T-cell (primary cell): ENCODE measurements at regions not wholly inside any gene's neighbourhood (a gene's known extent, or its start where the extent isn't known, plus 50 kb on each side); places are given as distances from the start of the nearest gene placed in this dataset.
A peak's percentile ranks its signal among the peaks of the same experiment; 100 is the strongest.

Experiments used
- ATAC-seq, 4 experiments: fragments of 200-7000 bp in 3 of 4; fragments of 150-1000 bp in 1 of 4; cut with Tn5 transposase; replicated peaks in 1 of 4; 1 replicate in 3 of 4; 2 replicates in 1 of 4; pipeline ENCODE4 v1.10.0; 2021; ENCODE audit warnings: moderate library complexity in 3 of 4, mild to moderate bottlenecking in 2 of 4, moderate number of reproducible peaks in 1 of 4
- CTCF ChIA-PET, 2 donors: fragments of 300-600 bp; sonication (Branson Sonifier 250); formaldehyde crosslinking; loops; one replicate each; lab custom pipeline; 2022; ENCODE audit warnings: antibody characterized with exemption in 2 of 2; lab: Charles Lee
- POLR2A ChIA-PET, 2 donors: fragments of 300-600 bp; sonication (Branson Sonifier 250); formaldehyde crosslinking; loops; one replicate each; lab custom pipeline; 2022; ENCODE audit warnings: antibody characterized with exemption in 2 of 2; lab: Charles Lee
- DNase-seq, 35 experiments: peaks; one replicate each; pipeline versions ENCODE4 v3.0.0 to v3.0.0-alpha.2; 2013 to 2023
- H3K27ac ChIP-seq: one replicate; pipeline ENCODE4 v1.5.1; 2013; ENCODE audit warnings: low read length
- H3K27me3 ChIP-seq, 2 experiments: replicated peaks in 1 of 2; 1 replicate in 1 of 2; 2 replicates in 1 of 2; pipeline versions ENCODE4 v1.6.1 to v1.7.0; 2013; ENCODE audit warnings: low read length in 1 of 2, mixed read lengths in 1 of 2; ENCODE audit not compliant: control insufficient read depth in 2 of 2, insufficient read depth in 2 of 2; ENCODE audit errors: extremely low read depth in 1 of 2
- H3K36me3 ChIP-seq, 2 donors: 1 replicate in 1 of 2; 2 replicates in 1 of 2; pipeline versions ENCODE4 v1.6.1 to v1.7.0; 2013; ENCODE audit warnings: low read length in 1 of 2; ENCODE audit not compliant: control insufficient read depth in 2 of 2, insufficient read depth in 1 of 2; ENCODE audit errors: extremely low read depth in 1 of 2
- H3K4me1 ChIP-seq, 2 experiments: 1 replicate in 1 of 2; 2 replicates in 1 of 2; pipeline versions ENCODE4 v1.6.1 to v1.7.0; 2013; ENCODE audit warnings: low read length in 2 of 2, mixed read lengths in 1 of 2; ENCODE audit not compliant: insufficient read depth in 2 of 2, control insufficient read depth in 1 of 2; ENCODE audit errors: extremely low read depth in 1 of 2
- H3K4me3 ChIP-seq, 2 donors: 1 replicate in 1 of 2; 2 replicates in 1 of 2; pipeline versions ENCODE4 v1.5.1 to v1.7.0; 2013; ENCODE audit warnings: mild to moderate bottlenecking in 2 of 2, low read length in 1 of 2, moderate library complexity in 1 of 2; ENCODE audit not compliant: control insufficient read depth in 1 of 2; ENCODE audit errors: extremely low read depth in 1 of 2
- H3K9me3 ChIP-seq: 2 replicates; pipeline ENCODE4 v1.7.0; 2013
- H3K27ac Mint-ChIP-seq, 2 donors: one replicate each; pipeline ENCODE4 v1.8.0; 2020 to 2021; ENCODE audit warnings: mild to moderate bottlenecking in 2 of 2, mixed read lengths in 2 of 2
- H3K27me3 Mint-ChIP-seq, 2 donors: one replicate each; pipeline ENCODE4 v1.8.0; 2021 to 2022; ENCODE audit warnings: mixed read lengths in 2 of 2
- H3K36me3 Mint-ChIP-seq: one replicate; pipeline ENCODE4 v1.8.0; 2021; ENCODE audit warnings: mixed read lengths
- H3K4me1 Mint-ChIP-seq, 3 donors: one replicate each; pipeline ENCODE4 v1.8.0; 2020 to 2022; ENCODE audit warnings: mixed read lengths in 3 of 3, mild to moderate bottlenecking in 1 of 3
- H3K4me3 Mint-ChIP-seq, 3 donors: one replicate each; pipeline ENCODE4 v1.8.0; 2020 to 2022; ENCODE audit warnings: mild to moderate bottlenecking in 3 of 3, mixed read lengths in 3 of 3, moderate library complexity in 3 of 3
- H3K9me3 Mint-ChIP-seq, 3 donors: one replicate each; pipeline ENCODE4 v1.8.0; 2020 to 2022; ENCODE audit warnings: mixed read lengths in 3 of 3
- WGBS: methylation state at CpG from one replicate; pipeline ENCODE4 v1.1.5; 2013; ENCODE audit warnings: missing lambda C conversion rate; ENCODE audit not compliant: insufficient coverage; 5-methylcytosine and 5-hydroxymethylcytosine counted together

GRCh38 chr2:62410015-62410453 is 96.0 kb downstream of the TMEM17 start:
- Mint-ChIP-seq H3K9me3 (no peaks in the 10 kb centered on the region), H3K36me3 (no peaks in the 10 kb centered on the region), H3K27me3 (no peaks in the 10 kb centered on the region), H3K4me1 (peaks cover 0 to 11% (median 3%) of the 10 kb centered on the region in 3 donors), H3K4me3 (no peak overlapping the region), H3K27ac (no peak overlapping the region)
- WGBS = 95% methylated on average over 3 of the region's 9 CpGs
- no peaks in the 10 kb centered on the region for H3K36me3 ChIP-seq
- no peak for ATAC-seq
- H3K27ac ChIP-seq = no peak overlapping the region
- POLR2A ChIA-PET = no interaction called here
- H3K4me3 ChIP-seq = no peak overlapping the region
- H3K27me3 ChIP-seq = no peaks in the 10 kb centered on the region
- peaks cover 0 to 9% of the 10 kb centered on the region in 2 experiments for H3K4me1 ChIP-seq
- H3K9me3 ChIP-seq = no peaks in the 10 kb centered on the region
- peak in 1 of 35 experiments; percentile 11 for DNase-seq
- CTCF ChIA-PET = interaction anchor here in 1 of 2 donors (0.6 to 2.7 kb wide), 4 partner anchors 213 to 491 kb away, joined by 3 to 10 read pairs (median 5); no protein-coding TSS in a partner anchor

- ChIA-PET CTCF (no interaction called here), POLR2A (interaction anchor here in 1 of 2 donors (0.5 kb wide), 1 partner anchor 476 kb away, joined by 4 read pairs; no protein-coding TSS in a partner anchor)
- no peak overlapping the region for H3K4me3 Mint-ChIP-seq
- no peaks in the 10 kb centered on the region for H3K27me3 Mint-ChIP-seq
- Histone ChIP-seq H3K27me3 (no peaks in the 10 kb centered on the region), H3K27ac (no peak overlapping the region), H3K4me1 (peaks cover 0 to 9% of the 10 kb centered on the region in 2 experiments), H3K9me3 (no peaks in the 10 kb centered on the region), H3K36me3 (no peaks in the 10 kb centered on the region), H3K4me3 (no peak overlapping the region)
- no peak for DNase-seq
- peaks cover 0 to 11% (median 3%) of the 10 kb centered on the region in 3 donors for H3K4me1 Mint-ChIP-seq
- H3K36me3 Mint-ChIP-seq = no peaks in the 10 kb centered on the region
- H3K9me3 Mint-ChIP-seq = no peaks in the 10 kb centered on the region
- WGBS = no CpG with 5 or more reads among the region's 2 CpGs
- ATAC-seq = no peak
- no peak overlapping the region for H3K27ac Mint-ChIP-seq
Measured at GRCh38 chr2:62409442-62409841, 96.6 kb downstream of the TMEM17 start.

- ChIA-PET POLR2A (no interaction called here), CTCF (interaction anchor here (0.6 to 0.7 kb wide), 4 partner anchors 27 to 490 kb away, joined by 3 to 5 read pairs (median 4); no protein-coding TSS in a partner anchor)
- Histone ChIP-seq H3K9me3 (no peaks in the 10 kb centered on the region), H3K4me3 (no peak overlapping the region), H3K27ac (no peak overlapping the region), H3K36me3 (no peaks in the 10 kb centered on the region), H3K27me3 (no peaks in the 10 kb centered on the region), H3K4me1 (peaks cover 0 to 9% of the 10 kb centered on the region in 2 experiments)
- no peak overlapping the region for H3K27ac Mint-ChIP-seq
- H3K9me3 Mint-ChIP-seq = no peaks in the 10 kb centered on the region
- no peak for ATAC-seq
- no peaks in the 10 kb centered on the region for H3K36me3 Mint-ChIP-seq
- no peaks in the 10 kb centered on the region for H3K27me3 Mint-ChIP-seq
- WGBS = 91% methylated on average over 6 of the region's 10 CpGs
- H3K4me1 Mint-ChIP-seq = peaks cover 0 to 11% (median 3%) of the 10 kb centered on the region in 3 donors
- no peak overlapping the region for H3K4me3 Mint-ChIP-seq
- DNase-seq = no peak
Measured at GRCh38 chr2:62408241-62408677, 97.7 kb downstream of the TMEM17 start.

- CTCF ChIA-PET = interaction anchor here (0.6 to 0.7 kb wide), 5 partner anchors 28 to 489 kb away, joined by 3 to 5 read pairs (median 4); no protein-coding TSS in a partner anchor
Measured at GRCh38 chr2:62407838-62408237, 98.2 kb downstream of the TMEM17 start.

GRCh38 chr2:62407401-62407800 is 98.6 kb downstream of the TMEM17 start:
- CTCF ChIA-PET = interaction anchor here in 1 of 2 donors (0.6 kb wide), 3 partner anchors 28 to 207 kb away, joined by 3 to 5 read pairs (median 4); no protein-coding TSS in a partner anchor
- H3K27me3 Mint-ChIP-seq = no peaks in the 10 kb centered on the region
- no peak overlapping the region for H3K4me3 ChIP-seq
- peaks cover 0 to 9% of the 10 kb centered on the region in 2 experiments for H3K4me1 ChIP-seq
- no peaks in the 10 kb centered on the region for H3K27me3 ChIP-seq
- no peak overlapping the region for H3K4me3 Mint-ChIP-seq
- H3K27ac ChIP-seq = no peak overlapping the region
- H3K27ac Mint-ChIP-seq = no peak overlapping the region
- no peaks in the 10 kb centered on the region for H3K9me3 Mint-ChIP-seq
- ATAC-seq = no peak
- POLR2A ChIA-PET = interaction anchor here in 1 of 2 donors (0.6 kb wide), 1 partner anchor 18 kb away, joined by 7 read pairs; no protein-coding TSS in a partner anchor
- DNase-seq = no peak
- H3K4me1 Mint-ChIP-seq = peaks cover 0 to 8% (median 3%) of the 10 kb centered on the region in 3 donors
- H3K36me3 Mint-ChIP-seq = no peaks in the 10 kb centered on the region
- WGBS = 100% methylated on average over 3 of the region's 7 CpGs
- no peaks in the 10 kb centered on the region for H3K9me3 ChIP-seq
- no peaks in the 10 kb centered on the region for H3K36me3 ChIP-seq

More at GRCh38 chr2:62407838-62408237, 98.2 kb downstream of the TMEM17 start:
- Histone ChIP-seq H3K27me3 (no peaks in the 10 kb centered on the region), H3K27ac (no peak overlapping the region), H3K36me3 (no peaks in the 10 kb centered on the region), H3K4me1 (peaks cover 0 to 9% of the 10 kb centered on the region in 2 experiments), H3K9me3 (no peaks in the 10 kb centered on the region), H3K4me3 (no peak overlapping the region)
- Mint-ChIP-seq H3K27ac (no peak overlapping the region), H3K27me3 (no peaks in the 10 kb centered on the region), H3K36me3 (no peaks in the 10 kb centered on the region), H3K9me3 (no peaks in the 10 kb centered on the region), H3K4me3 (no peak overlapping the region), H3K4me1 (peaks cover 0 to 11% (median 3%) of the 10 kb centered on the region in 3 donors)
- WGBS = 88% methylated on average over 3 of the region's 6 CpGs
- no peak for ATAC-seq
- no peak for DNase-seq
- POLR2A ChIA-PET = no interaction called here

- no peak overlapping the region for H3K4me3 Mint-ChIP-seq
- no peaks in the 10 kb centered on the region for H3K27me3 Mint-ChIP-seq
- H3K27ac Mint-ChIP-seq = no peak overlapping the region
- Histone ChIP-seq H3K9me3 (no peaks in the 10 kb centered on the region), H3K4me3 (no peak overlapping the region), H3K4me1 (peaks cover 0 to 5% of the 10 kb centered on the region in 2 experiments), H3K36me3 (no peaks in the 10 kb centered on the region), H3K27ac (no peak overlapping the region), H3K27me3 (no peaks in the 10 kb centered on the region)
- POLR2A ChIA-PET = interaction anchor here in 1 of 2 donors (0.6 kb wide), 1 partner anchor 18 kb away, joined by 7 read pairs; no protein-coding TSS in a partner anchor
- peaks cover 0 to 5% (median 4%) of the 10 kb centered on the region in 3 donors for H3K9me3 Mint-ChIP-seq
- H3K4me1 Mint-ChIP-seq = peaks cover 0 to under 1% (median 0%) of the 10 kb centered on the region in 3 donors
- H3K36me3 Mint-ChIP-seq = no peaks in the 10 kb centered on the region
- CTCF ChIA-PET = no interaction called here
- WGBS = 83% methylated on average over 2 of the region's 3 CpGs
- ATAC-seq = no peak
- DNase-seq = no peak
Measured at GRCh38 chr2:62406573-62407043, 99.4 kb downstream of the TMEM17 start.
